ENCODE measurements at regions not wholly inside any gene's neighbourhood (a gene's known extent, or its start where the extent isn't known, plus 50 kb on each side); places are given as distances from the start of the nearest gene placed in this dataset.

GRCh38 chr4:162852642-162853041 lies 314.0 kb downstream of the NAF1 start:
- TF ChIP-seq CTCF (IDR thresholded peaks at IDR 0.05) (no peak), POLR2A (IDR thresholded peaks at IDR 0.05) (no peak)
